ENCODE measurements at regions not wholly inside any gene's neighbourhood (a gene's known extent, or its start where the extent isn't known, plus 50 kb on each side); places are given as distances from the start of the nearest gene placed in this dataset.
A peak's percentile ranks its signal among the peaks of the same experiment; 100 is the strongest.

GRCh38 chr7:156499247-156499881 is 141.2 kb upstream of the RNF32 start:
- WGBS, 2 donors: 70 to 80% methylated on average over 12 of the region's 12 CpGs
- ATAC-seq (ENCODE audit: low FRiP score in 2 of 2): peak in 1 of 2 donors; percentile 8

GRCh38 chr7:156497776-156498509 is 142.6 kb upstream of the RNF32 start:
- Histone ChIP-seq H3K36me3 (no peaks in the 10 kb centered on the region), H3K27me3 (no peaks in the 10 kb centered on the region), H3K27ac (no peak overlapping the region), H3K4me3 (no peak overlapping the region), H3K4me1 (no peaks in the 10 kb centered on the region), H3K9me3 (no peaks in the 10 kb centered on the region)
- DNase-seq (peak in 1 of 2 donors; percentile 43), ATAC-seq (ENCODE audit: low FRiP score in 2 of 2) (peak in 1 of 2 donors; percentile 42)
- TF ChIP-seq EP300 (IDR thresholded peaks at IDR 0.05) (no peak), CTCF (IDR thresholded peaks at IDR 0.05) (no peak), POLR2AphosphoS5 (IDR thresholded peaks at IDR 0.05) (no peak), POLR2A (IDR thresholded peaks at IDR 0.05) (no peak)
- WGBS, 2 donors: 90 to 92% methylated on average over 11 to 17 of the region's 17 CpGs

More at GRCh38 chr7:156499247-156499881, 141.2 kb upstream of the RNF32 start:
- Histone ChIP-seq H3K27me3 (no peaks in the 10 kb centered on the region), H3K4me1 (no peaks in the 10 kb centered on the region), H3K9me3 (no peaks in the 10 kb centered on the region), H3K4me3 (no peak overlapping the region), H3K27ac (no peak overlapping the region), H3K36me3 (no peaks in the 10 kb centered on the region)
- TF ChIP-seq POLR2A (IDR thresholded peaks at IDR 0.05) (no peak), POLR2AphosphoS5 (IDR thresholded peaks at IDR 0.05) (no peak), EP300 (IDR thresholded peaks at IDR 0.05) (no peak)
- DNase-seq: no peak

- Histone ChIP-seq H3K27me3 (no peaks in the 10 kb centered on the region), H3K9me3 (no peaks in the 10 kb centered on the region), H3K4me3 (no peak overlapping the region), H3K27ac (no peak overlapping the region), H3K4me1 (no peaks in the 10 kb centered on the region), H3K36me3 (no peaks in the 10 kb centered on the region)
- ATAC-seq (ENCODE audit: low FRiP score in 2 of 2) (no peak), DNase-seq (no peak)
- WGBS, 2 donors: 84 to 93% methylated on average over 8 of the region's 8 CpGs
- TF ChIP-seq EP300 (IDR thresholded peaks at IDR 0.05) (no peak), CTCF (IDR thresholded peaks at IDR 0.05) (no peak), POLR2A (IDR thresholded peaks at IDR 0.05) (no peak), POLR2AphosphoS5 (IDR thresholded peaks at IDR 0.05) (no peak)
Measured at GRCh38 chr7:156496865-156497264, 143.7 kb upstream of the RNF32 start.

GRCh38 chr7:156496363-156496769 is 144.2 kb upstream of the RNF32 start:
- 52 to 59% methylated on average over 8 of the region's 8 CpGs for WGBS, 2 donors
- TF ChIP-seq CTCF (IDR thresholded peaks at IDR 0.05) (no peak), EP300 (IDR thresholded peaks at IDR 0.05) (no peak), POLR2A (IDR thresholded peaks at IDR 0.05) (no peak), POLR2AphosphoS5 (IDR thresholded peaks at IDR 0.05) (no peak)
- Histone ChIP-seq H3K9me3 (no peaks in the 10 kb centered on the region), H3K27ac (no peak overlapping the region), H3K4me3 (no peak overlapping the region), H3K27me3 (no peaks in the 10 kb centered on the region), H3K36me3 (no peaks in the 10 kb centered on the region), H3K4me1 (no peaks in the 10 kb centered on the region)
- no peak for DNase-seq
- no peak for ATAC-seq (ENCODE audit: low FRiP score in 2 of 2)

- no peak for ATAC-seq (ENCODE audit: low FRiP score in 2 of 2)
- H3K4me1 ChIP-seq: no peaks in the 10 kb centered on the region
- no peak overlapping the region for H3K27ac ChIP-seq
- no peak overlapping the region for H3K4me3 ChIP-seq
- WGBS, 2 donors: 93 to 96% methylated on average over 5 of the region's 5 CpGs
- no peak for TF ChIP-seq POLR2AphosphoS5 (IDR thresholded peaks at IDR 0.05)
- TF ChIP-seq CTCF (IDR thresholded peaks at IDR 0.05): no peak
- TF ChIP-seq POLR2A (IDR thresholded peaks at IDR 0.05): no peak
- no peak for TF ChIP-seq EP300 (IDR thresholded peaks at IDR 0.05)
- no peak for DNase-seq
- H3K9me3 ChIP-seq: no peaks in the 10 kb centered on the region
- no peaks in the 10 kb centered on the region for H3K36me3 ChIP-seq
- no peaks in the 10 kb centered on the region for H3K27me3 ChIP-seq
Measured at GRCh38 chr7:156494960-156495359, 145.6 kb upstream of the RNF32 start.

Measured in upper lobe of left lung (tissue), 6 donors.